GM23338 (cell line): ENCODE measurements at regions not wholly inside any gene's neighbourhood (a gene's known extent, or its start where the extent isn't known, plus 50 kb on each side); places are given as distances from the start of the nearest gene placed in this dataset.
A peak's percentile ranks its signal among the peaks of the same experiment; 100 is the strongest.

ENCODE experiments used
- ATAC-seq: fragments of 200-7000 bp; cut with Tn5 transposase; 3 replicates; pipeline ENCODE4 v1.9.1; 2020
- DNase-seq: peaks from one replicate; pipeline ENCODE4 v3.0.0-alpha.2; 2015; ENCODE audit warnings: low spot score
- H2AFZ ChIP-seq: fragments of 200-600 bp; sonication (generic); 2 replicates; pipeline ENCODE4 v1.8.0; 2016; ENCODE audit warnings: antibody characterized with exemption, mild to moderate bottlenecking, moderate library complexity
- H3F3A ChIP-seq: fragments of 200-600 bp; sonication (generic); replicated peaks from 2 replicates; pipeline ENCODE4 v1.8.0; 2017; ENCODE audit warnings: antibody characterized with exemption, mixed run types, low read depth
- H3K27ac ChIP-seq: fragments of 200-600 bp; sonication (generic); 2 replicates; pipeline ENCODE4 v1.6.1; 2016; ENCODE audit warnings: low read depth
- H3K27me3 ChIP-seq: fragments of 200-600 bp; sonication (generic); 2 replicates; pipeline ENCODE4 v1.8.0; 2016; ENCODE audit warnings: mild to moderate bottlenecking, mixed run types, moderate library complexity; ENCODE audit not compliant: insufficient read depth
- H3K36me3 ChIP-seq: fragments of 200-600 bp; sonication (generic); 2 replicates; pipeline ENCODE4 v1.8.0; 2016; ENCODE audit warnings: mild to moderate bottlenecking; ENCODE audit not compliant: insufficient read depth
- H3K4me1 ChIP-seq: fragments of 200-600 bp; sonication (generic); 2 replicates; pipeline ENCODE4 v1.8.0; 2016; ENCODE audit warnings: mild to moderate bottlenecking, moderate library complexity; ENCODE audit not compliant: insufficient read depth
- H3K4me2 ChIP-seq: fragments of 200-600 bp; sonication (generic); 2 replicates; pipeline ENCODE4 v1.7.1; 2017; ENCODE audit warnings: mixed run types
- H3K4me3 ChIP-seq: fragments of 200-600 bp; sonication (generic); 2 replicates; pipeline ENCODE4 v1.6.1; 2016; ENCODE audit warnings: mixed run types
- H3K79me2 ChIP-seq: fragments of 200-600 bp; sonication (generic); replicated peaks from 2 replicates; pipeline ENCODE4 v1.8.0; 2017; ENCODE audit warnings: mild to moderate bottlenecking; ENCODE audit not compliant: insufficient read depth
- H3K9me2 ChIP-seq: fragments of 200-600 bp; sonication (generic); 2 replicates; pipeline ENCODE4 v1.8.0; 2017; ENCODE audit not compliant: insufficient read depth
- H4K20me1 ChIP-seq: fragments of 200-600 bp; sonication (generic); replicated peaks from 2 replicates; pipeline ENCODE4 v1.8.0; 2017; ENCODE audit warnings: mild to moderate bottlenecking; ENCODE audit not compliant: insufficient read depth
- H3K27ac Mint-ChIP-seq: 2 replicates; pipeline ENCODE4 v1.8.0; 2020; ENCODE audit warnings: inconsistent platforms, mild to moderate bottlenecking, moderate library complexity, mixed read lengths
- H3K27me3 Mint-ChIP-seq: 3 replicates; pipeline ENCODE4 v1.8.0; 2022; ENCODE audit warnings: low read depth, mild to moderate bottlenecking, moderate library complexity, mixed read lengths, inconsistent platforms; ENCODE audit not compliant: insufficient read depth, poor library complexity
- H3K36me3 Mint-ChIP-seq: 3 replicates; pipeline ENCODE4 v1.8.0; 2021; ENCODE audit warnings: low read depth, mild to moderate bottlenecking, inconsistent platforms, moderate library complexity, mixed read lengths
- H3K4me1 Mint-ChIP-seq: 3 replicates; pipeline ENCODE4 v1.8.0; 2020; ENCODE audit warnings: mild to moderate bottlenecking, inconsistent platforms, mixed read lengths
- H3K4me3 Mint-ChIP-seq: 3 replicates; pipeline ENCODE4 v1.8.0; 2021; ENCODE audit warnings: moderate library complexity, mild to moderate bottlenecking, inconsistent platforms, mixed read lengths
- H3K9me3 Mint-ChIP-seq: 3 replicates; pipeline ENCODE4 v1.8.0; 2020; ENCODE audit warnings: moderate library complexity, mild to moderate bottlenecking, inconsistent platforms, mixed read lengths
- CREB1 ChIP-seq: fragments of 250-450 bp; sonication (Bioruptor Pico); IDR thresholded peaks from 2 replicates; pipeline ENCODE4 v1.5.0; 2020; ENCODE audit warnings: low read depth, mild to moderate bottlenecking, moderate library complexity
- ETS1 ChIP-seq: IDR thresholded peaks from 2 replicates; pipeline ENCODE4 v1.6.1; 2016; ENCODE audit warnings: antibody characterized with exemption
- EZH2 ChIP-seq: fragments of 200-600 bp; sonication (generic); IDR thresholded peaks from one replicate; pipeline ENCODE4 v1.8.0; 2017; ENCODE audit warnings: antibody characterized with exemption, mild to moderate bottlenecking, low read depth; ENCODE audit not compliant: unreplicated experiment
- EZH2phosphoT487 ChIP-seq: fragments of 200-600 bp; sonication (generic); IDR thresholded peaks from one replicate; pipeline ENCODE4 v1.8.1; 2018; ENCODE audit warnings: antibody characterized with exemption; ENCODE audit not compliant: unreplicated experiment
- JUNB ChIP-seq: IDR thresholded peaks from one replicate; pipeline ENCODE4 v1.6.1; 2016; ENCODE audit warnings: antibody characterized with exemption; ENCODE audit not compliant: unreplicated experiment
- NANOG ChIP-seq: IDR thresholded peaks from 2 replicates; pipeline ENCODE4 v1.6.1; 2016; ENCODE audit warnings: antibody characterized with exemption, borderline replicate concordance
- POLR2AphosphoS5 ChIP-seq: IDR thresholded peaks from 2 replicates; pipeline ENCODE4 v1.6.1; 2016; ENCODE audit warnings: antibody characterized with exemption, low read depth
- REST ChIP-seq: IDR thresholded peaks from one replicate; pipeline ENCODE4 v1.6.1; 2018; ENCODE audit warnings: antibody characterized with exemption; ENCODE audit not compliant: unreplicated experiment
- STAT1 ChIP-seq: IDR thresholded peaks from one replicate; pipeline ENCODE4 v1.6.1; 2016; ENCODE audit warnings: antibody characterized with exemption; ENCODE audit not compliant: unreplicated experiment
- ZNF114 ChIP-seq: fragments of 250-450 bp; sonication (Bioruptor Pico); IDR thresholded peaks from 2 replicates; pipeline ENCODE4 v1.5.0; 2020; ENCODE audit warnings: mild to moderate bottlenecking, moderate library complexity
- ZNF331 ChIP-seq: fragments of 250-450 bp; sonication (Bioruptor Pico); IDR thresholded peaks from 2 replicates; pipeline ENCODE4 v1.5.0; 2020; ENCODE audit warnings: low read depth, mild to moderate bottlenecking, moderate library complexity

GRCh38 chr12:29883941-29884554 lies 100.3 kb upstream of the TMTC1 start:
- no peaks in the 10 kb centered on the region for H3K36me3 ChIP-seq
- peak overlapping the region; percentile 99 for H3K27ac Mint-ChIP-seq
- peaks cover 42% of the 10 kb centered on the region for H3K4me1 Mint-ChIP-seq
- H3K4me3 Mint-ChIP-seq: no peak overlapping the region; the same call in 2 of the 3 replicates
- H3K4me1 ChIP-seq: peaks cover 11% of the 10 kb centered on the region; the same call in 1 of the 2 replicates
- H3K27ac ChIP-seq: peak overlapping the region; percentile 89
- DNase-seq (no peak), ATAC-seq (peak; percentile 40)
- H3K79me2 ChIP-seq: no peaks in the 10 kb centered on the region
- no peak for TF ChIP-seq NANOG
- no peak for TF ChIP-seq POLR2AphosphoS5
- TF ChIP-seq STAT1: no peak
- TF ChIP-seq EZH2: no peak
- TF ChIP-seq EZH2phosphoT487: no peak
- no peak for TF ChIP-seq REST
- no peak for TF ChIP-seq ZNF331
- TF ChIP-seq ETS1: no peak
- peaks cover 39% of the 10 kb centered on the region for H3K9me3 Mint-ChIP-seq
- no peak overlapping the region for H3K4me2 ChIP-seq
- peaks cover 17% of the 10 kb centered on the region for H3K27me3 Mint-ChIP-seq
- H3K27me3 ChIP-seq: no peaks in the 10 kb centered on the region
- no peaks in the 10 kb centered on the region for H3F3A ChIP-seq
- H3K36me3 Mint-ChIP-seq: peaks cover 52% of the 10 kb centered on the region
- peaks cover 15% of the 10 kb centered on the region for H3K9me2 ChIP-seq
- no peak overlapping the region for H3K4me3 ChIP-seq
- no peak overlapping the region for H2AFZ ChIP-seq
- no peaks in the 10 kb centered on the region for H4K20me1 ChIP-seq

GRCh38 chr12:29883525-29883924 lies 99.8 kb upstream of the TMTC1 start:
- no peak overlapping the region for H3K4me3 ChIP-seq
- no peaks in the 10 kb centered on the region for H3K79me2 ChIP-seq
- Mint-ChIP-seq H3K9me3 (peaks cover 39% of the 10 kb centered on the region), H3K27ac (peak overlapping the region; percentile 99), H3K36me3 (peaks cover 52% of the 10 kb centered on the region), H3K4me1 (peaks cover 44% of the 10 kb centered on the region), H3K4me3 (no peak overlapping the region; the same call in 2 of the 3 replicates), H3K27me3 (peaks cover 17% of the 10 kb centered on the region)
- H3K27ac ChIP-seq: peak overlapping the region; percentile 89
- ATAC-seq: no peak
- no peak overlapping the region for H2AFZ ChIP-seq
- H3K4me1 ChIP-seq: peaks cover 11% of the 10 kb centered on the region; the same call in 1 of the 2 replicates
- H4K20me1 ChIP-seq: no peaks in the 10 kb centered on the region
- H3K4me2 ChIP-seq: no peak overlapping the region
- H3K36me3 ChIP-seq: no peaks in the 10 kb centered on the region
- no peaks in the 10 kb centered on the region for H3K27me3 ChIP-seq
- no peak for DNase-seq
- H3F3A ChIP-seq: no peaks in the 10 kb centered on the region
- peaks cover 16% of the 10 kb centered on the region for H3K9me2 ChIP-seq
- no peak for TF ChIP-seq EZH2
- no peak for TF ChIP-seq NANOG
- TF ChIP-seq JUNB: no peak
- TF ChIP-seq EZH2phosphoT487: no peak
- no peak for TF ChIP-seq ZNF114
- no peak for TF ChIP-seq POLR2AphosphoS5
- TF ChIP-seq CREB1 (CRISPR knock-in tag): no peak
- no peak for TF ChIP-seq ZNF331
- TF ChIP-seq STAT1: no peak
